HUES6 (cell line): ENCODE measurements at regions not wholly inside any gene's neighbourhood (a gene's known extent, or its start where the extent isn't known, plus 50 kb on each side); places are given as distances from the start of the nearest gene placed in this dataset.

ENCODE experiments used
- H3K27ac ChIP-seq: 2 replicates; pipeline ENCODE4 v1.7.0; 2013; ENCODE audit warnings: low read depth, mild to moderate bottlenecking, low read length, inconsistent platforms
- H3K27me3 ChIP-seq: 2 replicates; pipeline ENCODE4 v1.6.1; 2013; ENCODE audit warnings: low read length; ENCODE audit not compliant: control insufficient read depth, insufficient read depth
- H3K36me3 ChIP-seq: 2 replicates; pipeline ENCODE4 v1.6.1; 2013; ENCODE audit warnings: low read length; ENCODE audit not compliant: control insufficient read depth, insufficient read depth
- H3K4me1 ChIP-seq: 2 replicates; pipeline ENCODE4 v1.6.1; 2013; ENCODE audit warnings: low read length; ENCODE audit not compliant: control insufficient read depth, insufficient read depth
- H3K4me3 ChIP-seq: 2 replicates; pipeline ENCODE4 v1.5.1; 2013; ENCODE audit warnings: low read depth, low read length
- H3K9ac ChIP-seq: one replicate; pipeline ENCODE4 v1.6.1; 2013; ENCODE audit warnings: mild to moderate bottlenecking, low read length
- H3K9me3 ChIP-seq: 2 replicates; pipeline ENCODE4 v1.6.1; 2013; ENCODE audit warnings: low read depth, low read length; ENCODE audit not compliant: control insufficient read depth, insufficient read depth

DNA sequence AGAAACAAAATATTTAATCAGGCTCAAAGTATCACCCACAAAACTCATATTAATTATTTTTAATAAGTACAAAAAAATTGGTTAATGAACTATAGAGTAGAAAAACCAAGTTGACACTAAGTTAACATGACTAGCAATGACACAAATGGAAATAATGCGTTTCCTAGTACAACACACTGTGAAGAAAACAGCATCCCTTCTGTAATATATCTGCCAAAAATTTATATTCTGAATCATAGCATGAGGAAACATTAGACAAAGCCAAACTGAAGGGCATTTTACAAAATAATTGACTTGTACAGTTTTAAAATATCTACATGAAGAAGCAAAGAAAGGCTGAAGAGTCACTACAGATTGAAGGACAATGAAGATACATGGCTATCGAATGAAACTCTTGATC lies 477.6 kb upstream of the INTU start:
- no peak overlapping the region for H3K27ac ChIP-seq
- H3K27me3 ChIP-seq, result no peaks in the 10 kb centered on the region
- H3K9me3 ChIP-seq, result no peaks in the 10 kb centered on the region
- H3K9ac ChIP-seq, result no peak overlapping the region
- H3K36me3 ChIP-seq, result no peaks in the 10 kb centered on the region
- H3K4me1 ChIP-seq, result no peaks in the 10 kb centered on the region
- no peak overlapping the region for H3K4me3 ChIP-seq

DNA sequence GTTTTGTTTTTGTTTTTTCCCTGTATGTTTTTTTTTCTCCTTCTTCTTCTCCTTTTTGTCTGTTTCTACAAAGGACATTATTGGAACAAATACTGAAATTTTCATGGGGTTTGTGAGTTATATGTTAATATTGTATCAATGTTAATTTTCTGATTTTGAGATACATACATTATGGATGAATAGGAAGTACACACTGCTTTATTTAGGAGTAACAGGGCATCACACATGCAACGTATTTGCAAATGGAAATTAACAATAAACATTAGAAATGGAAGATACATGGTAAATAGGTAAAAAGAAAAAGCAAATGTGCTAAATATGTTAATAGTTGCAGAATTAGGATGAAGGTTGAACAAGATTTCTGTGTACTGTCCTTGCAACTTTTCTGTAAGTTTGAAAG lies 477.2 kb upstream of the INTU start:
- Histone ChIP-seq H3K4me1 (no peaks in the 10 kb centered on the region), H3K27me3 (no peaks in the 10 kb centered on the region), H3K36me3 (no peaks in the 10 kb centered on the region), H3K9ac (no peak overlapping the region), H3K9me3 (0 out of 2 replicates have a peak, but pooled peaks cover 2% of the 10 kb centered on the region), H3K27ac (no peak overlapping the region), H3K4me3 (no peak overlapping the region)

GRCh38 chr4:127162741-127163140 lies 470.0 kb upstream of the INTU start:
- Histone ChIP-seq H3K4me1 (no peaks in the 10 kb centered on the region), H3K4me3 (no peak overlapping the region), H3K9me3 (peaks cover 15% of the 10 kb centered on the region), H3K27ac (no peak overlapping the region), H3K27me3 (no peaks in the 10 kb centered on the region), H3K36me3 (no peaks in the 10 kb centered on the region), H3K9ac (no peak overlapping the region)

DNA sequence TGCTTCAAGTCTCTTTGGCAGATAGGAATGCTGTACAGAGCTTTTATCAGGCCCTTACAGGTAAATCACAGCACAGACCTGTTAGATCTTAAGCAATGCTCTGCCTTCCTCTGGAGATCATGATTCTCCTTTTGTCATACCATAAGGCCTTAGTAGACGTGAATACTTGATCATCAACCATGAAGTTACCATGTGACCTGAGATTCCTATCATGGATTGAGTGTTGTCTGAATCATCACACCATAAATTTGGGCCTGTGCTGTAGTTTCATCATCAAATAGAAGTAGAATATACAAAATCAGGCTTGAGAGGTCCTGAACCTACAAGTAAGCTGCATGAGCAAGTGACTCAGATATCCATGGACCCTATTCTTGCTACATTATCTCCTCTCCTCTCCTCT lies 466.8 kb upstream of the INTU start:
- H3K4me3 ChIP-seq, result no peak overlapping the region
- H3K9ac ChIP-seq, result no peak overlapping the region
- peaks cover 10% of the 10 kb centered on the region for H3K9me3 ChIP-seq
- no peak overlapping the region for H3K27ac ChIP-seq
- H3K4me1 ChIP-seq, result no peaks in the 10 kb centered on the region
- H3K27me3 ChIP-seq, result no peaks in the 10 kb centered on the region
- H3K36me3 ChIP-seq, result no peaks in the 10 kb centered on the region

GRCh38 chr4:127174201-127174600 lies 458.6 kb upstream of the INTU start:
- H3K9ac ChIP-seq, result no peak overlapping the region
- H3K36me3 ChIP-seq, result no peaks in the 10 kb centered on the region
- no peaks in the 10 kb centered on the region for H3K27me3 ChIP-seq
- no peak overlapping the region for H3K4me3 ChIP-seq
- no peaks in the 10 kb centered on the region for H3K9me3 ChIP-seq
- no peaks in the 10 kb centered on the region for H3K4me1 ChIP-seq
- H3K27ac ChIP-seq, result no peak overlapping the region

- no peak overlapping the region for H3K27ac ChIP-seq
- no peak overlapping the region for H3K4me3 ChIP-seq
- H3K36me3 ChIP-seq, result no peaks in the 10 kb centered on the region
- no peak overlapping the region for H3K9ac ChIP-seq
- no peaks in the 10 kb centered on the region for H3K4me1 ChIP-seq
- H3K9me3 ChIP-seq, result no peaks in the 10 kb centered on the region
- no peaks in the 10 kb centered on the region for H3K27me3 ChIP-seq
These were observed 458.1 kb upstream of the INTU start for GRCh38 chr4:127174616-127175015.

DNA sequence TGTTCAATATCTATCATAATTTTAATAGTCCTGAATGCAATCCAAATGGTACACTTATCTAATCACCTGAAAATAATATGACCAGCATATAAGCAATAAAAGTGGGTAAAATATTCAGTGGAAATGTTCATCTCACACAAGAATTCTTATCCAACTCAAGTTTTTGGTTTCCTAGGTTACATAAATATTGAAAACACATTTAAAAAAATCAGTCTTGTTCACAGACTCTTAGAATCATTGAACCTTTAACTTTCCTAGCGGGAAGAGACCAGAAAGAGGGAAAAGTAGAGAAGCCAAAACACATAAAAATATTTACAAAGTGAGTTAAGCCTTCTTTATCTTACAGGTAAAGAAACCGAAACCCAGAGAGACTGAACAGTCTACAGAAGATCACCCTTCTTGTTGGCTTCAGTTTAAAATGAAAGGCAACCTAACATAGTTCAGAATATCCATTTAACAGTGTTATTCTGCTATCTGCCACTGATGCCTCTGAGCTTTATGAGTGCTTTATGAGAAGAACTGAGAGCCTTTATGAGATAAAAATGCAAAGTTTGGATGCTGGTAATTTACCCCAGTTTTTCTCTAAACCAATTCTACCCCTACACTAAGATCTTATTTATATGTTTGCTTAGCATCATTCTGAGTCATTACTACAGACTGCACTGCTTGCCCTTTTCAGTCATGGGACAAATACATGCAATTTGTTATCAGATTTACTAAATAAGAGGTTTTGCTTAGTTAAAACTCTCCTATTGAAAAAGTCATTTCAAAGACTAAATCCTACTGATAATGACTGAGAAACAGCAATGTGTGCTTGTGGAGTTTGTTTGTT lies 453.3 kb upstream of the INTU start:
- Histone ChIP-seq H3K9me3 (peaks cover 9% of the 10 kb centered on the region), H3K27ac (no peak overlapping the region), H3K9ac (no peak overlapping the region), H3K27me3 (no peaks in the 10 kb centered on the region), H3K4me3 (no peak overlapping the region), H3K4me1 (no peaks in the 10 kb centered on the region; the same call in 1 of the 2 replicates), H3K36me3 (no peaks in the 10 kb centered on the region)

GRCh38 chr4:127181001-127181400 lies 451.8 kb upstream of the INTU start:
- no peak overlapping the region for H3K4me3 ChIP-seq
- H3K4me1 ChIP-seq, result no peaks in the 10 kb centered on the region; the same call in 1 of the 2 replicates
- H3K36me3 ChIP-seq, result no peaks in the 10 kb centered on the region
- H3K27me3 ChIP-seq, result no peaks in the 10 kb centered on the region
- peaks cover 22% of the 10 kb centered on the region for H3K9me3 ChIP-seq
- no peak overlapping the region for H3K9ac ChIP-seq
- no peak overlapping the region for H3K27ac ChIP-seq

GRCh38 chr4:127182687-127183086 lies 450.1 kb upstream of the INTU start:
- Histone ChIP-seq H3K9me3 (peaks cover 24% of the 10 kb centered on the region), H3K36me3 (no peaks in the 10 kb centered on the region), H3K9ac (no peak overlapping the region), H3K27ac (no peak overlapping the region), H3K4me1 (no peaks in the 10 kb centered on the region; the same call in 1 of the 2 replicates), H3K27me3 (no peaks in the 10 kb centered on the region), H3K4me3 (no peak overlapping the region)

DNA sequence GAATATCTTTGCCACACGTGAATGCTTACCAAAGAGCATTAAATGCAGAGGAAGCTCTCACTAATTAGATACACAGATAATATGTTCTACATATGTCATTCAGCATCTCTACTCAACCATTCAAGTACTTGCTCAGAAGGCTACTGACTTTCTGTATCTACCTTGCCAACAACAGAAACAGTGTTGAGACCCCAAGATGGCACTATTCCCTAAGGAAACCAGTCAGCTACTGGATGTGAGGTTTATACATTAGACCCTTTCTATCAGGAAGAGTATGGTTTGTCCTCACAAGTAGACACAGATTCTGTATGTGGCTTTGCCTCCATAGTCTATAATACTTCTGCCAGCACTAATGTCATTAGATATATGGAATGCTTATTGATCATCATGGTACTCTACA lies 443.9 kb upstream of the INTU start:
- H3K9me3 ChIP-seq, result peaks cover 17% of the 10 kb centered on the region
- H3K9ac ChIP-seq, result no peak overlapping the region
- no peak overlapping the region for H3K27ac ChIP-seq
- H3K4me1 ChIP-seq, result no peaks in the 10 kb centered on the region
- no peaks in the 10 kb centered on the region for H3K27me3 ChIP-seq
- H3K36me3 ChIP-seq, result no peaks in the 10 kb centered on the region
- H3K4me3 ChIP-seq, result no peak overlapping the region

DNA sequence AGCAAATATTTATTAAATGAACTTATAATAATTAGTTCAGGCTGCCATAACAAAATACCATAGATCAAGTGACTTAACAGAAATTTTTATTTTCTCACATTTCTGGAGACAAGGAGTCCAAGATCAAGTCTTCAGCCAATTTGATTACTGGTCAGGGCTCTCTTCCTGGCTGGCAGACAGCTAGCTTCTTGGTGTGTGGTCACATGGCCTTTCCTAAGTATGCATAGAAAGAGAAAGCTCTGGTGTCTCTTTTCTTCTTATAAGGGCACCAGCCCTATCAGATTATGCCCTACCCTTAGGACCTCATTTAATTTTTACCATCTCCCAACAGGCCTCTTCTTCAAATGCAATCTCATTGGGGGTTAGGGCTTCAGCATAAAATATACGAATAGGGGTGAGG lies 438.5 kb upstream of the INTU start:
- H3K9ac ChIP-seq, result no peak overlapping the region
- no peaks in the 10 kb centered on the region for H3K27me3 ChIP-seq
- H3K4me1 ChIP-seq, result no peaks in the 10 kb centered on the region
- no peak overlapping the region for H3K27ac ChIP-seq
- no peaks in the 10 kb centered on the region for H3K36me3 ChIP-seq
- no peaks in the 10 kb centered on the region for H3K9me3 ChIP-seq
- no peak overlapping the region for H3K4me3 ChIP-seq
